NCI-H1417 treated with DMSO at 0.1 percent for 48 hours (cell line): ENCODE measurements at regions not wholly inside any gene's neighbourhood (a gene's known extent, or its start where the extent isn't known, plus 50 kb on each side); places are given as distances from the start of the nearest gene placed in this dataset.

Experiments
- DNase-seq: peaks from one replicate; lab custom pipeline; 2025; lab: John Stamatoyannopoulos, UW

DNA sequence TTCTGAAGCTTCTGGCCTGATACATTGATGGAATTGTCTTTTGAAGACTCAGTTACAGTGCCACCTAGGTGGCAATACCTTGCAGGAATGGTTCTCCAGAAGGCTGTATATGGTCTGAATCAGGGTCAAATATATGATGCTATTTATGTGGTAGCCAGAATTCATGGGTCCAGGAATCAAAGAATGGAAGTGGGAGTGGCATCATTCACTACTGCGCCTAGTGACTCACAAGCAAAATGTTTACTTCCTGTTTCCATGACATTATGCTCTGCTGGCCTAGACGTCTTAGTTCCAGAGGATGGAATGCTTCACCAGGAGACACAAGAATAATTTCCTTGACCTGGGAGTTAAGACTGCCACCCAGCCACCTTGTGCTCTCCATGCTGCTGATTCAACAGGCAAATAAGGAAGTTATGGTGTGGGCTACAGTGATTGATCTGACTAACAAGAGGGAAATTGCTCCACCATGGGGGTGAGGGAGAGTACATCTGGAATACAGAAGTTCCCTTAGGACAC, 491.8 kb downstream of the ETS1 start:
- DNase-seq = no peak

DNA sequence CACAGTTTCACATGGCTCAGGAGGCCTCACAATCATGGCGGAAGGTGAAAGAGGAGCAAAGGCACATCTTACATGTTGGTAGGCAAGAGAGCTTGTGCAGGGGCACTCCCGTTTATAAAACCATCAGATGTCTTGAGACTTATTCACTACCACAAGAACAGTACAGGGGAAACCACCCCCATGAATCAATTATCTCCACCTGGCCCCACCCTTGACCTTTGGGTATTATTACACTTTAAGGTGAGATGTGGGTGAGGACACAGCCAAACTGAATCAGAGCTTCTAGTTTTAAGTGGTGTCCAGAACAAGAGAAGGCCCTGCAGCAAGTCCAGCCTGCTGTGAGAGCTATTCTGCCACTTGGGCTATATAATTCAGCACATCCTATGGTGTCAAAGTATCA, 493.7 kb downstream of the ETS1 start:
- no peak for DNase-seq

DNA sequence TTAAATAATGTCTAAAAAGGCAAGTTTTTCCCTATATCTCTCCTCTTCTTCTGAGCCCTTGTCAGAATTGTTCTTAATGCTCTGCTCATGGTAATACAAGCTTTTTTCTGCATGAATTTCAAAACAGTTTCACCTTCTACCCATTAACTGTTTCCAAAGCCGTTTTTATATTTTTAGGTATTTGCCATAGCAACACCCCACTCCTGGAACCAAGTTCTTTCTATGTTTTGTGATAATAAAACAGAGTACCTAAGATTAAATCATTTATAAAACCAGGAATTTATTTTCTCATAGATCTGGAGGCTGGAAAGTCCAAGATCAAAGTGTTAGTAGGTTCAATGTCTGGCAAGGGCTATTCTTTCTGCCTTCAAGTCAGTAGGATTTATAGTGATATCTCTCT, 497.4 kb downstream of the ETS1 start:
- DNase-seq = no peak

DNA sequence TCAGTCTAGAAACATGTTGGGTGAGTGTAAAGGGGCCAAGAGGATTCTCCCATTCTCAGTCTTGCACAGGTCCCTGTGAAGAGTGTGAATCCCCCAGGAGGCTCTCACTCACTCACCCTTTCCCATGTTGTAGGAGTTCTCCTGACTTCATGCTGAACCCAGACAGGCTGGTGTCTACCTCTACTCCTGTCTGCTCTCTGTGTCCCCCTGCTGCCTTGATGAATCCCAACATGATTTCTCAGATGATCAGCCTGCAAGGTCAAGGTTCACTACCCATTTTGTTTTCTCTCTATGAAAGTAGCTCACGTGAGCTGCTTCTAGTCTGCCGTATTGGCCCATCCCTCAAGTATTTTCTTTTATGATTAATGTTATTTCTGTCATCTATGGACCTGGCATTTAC, 500.6 kb downstream of the ETS1 start:
- DNase-seq = no peak

DNA sequence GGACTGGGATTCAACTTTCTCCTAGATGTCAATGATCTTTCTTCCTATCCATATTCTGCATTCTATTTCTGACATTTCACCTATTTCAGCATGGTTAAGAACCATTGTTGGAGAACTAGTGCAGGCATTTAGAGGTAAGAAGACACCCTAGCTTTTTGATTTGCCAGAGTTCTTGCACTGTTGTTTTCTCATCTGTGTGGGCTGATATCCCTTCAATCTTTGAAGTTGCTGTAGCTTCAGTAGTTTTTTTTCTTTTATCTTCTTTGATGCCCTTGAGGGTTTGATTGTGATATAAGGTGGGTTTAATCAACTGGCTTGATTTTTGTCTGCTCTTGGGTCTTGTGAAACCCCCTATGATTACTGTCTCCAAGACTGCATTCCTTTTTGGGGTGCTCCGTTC, 502.1 kb downstream of the ETS1 start:
- DNase-seq = no peak

DNA sequence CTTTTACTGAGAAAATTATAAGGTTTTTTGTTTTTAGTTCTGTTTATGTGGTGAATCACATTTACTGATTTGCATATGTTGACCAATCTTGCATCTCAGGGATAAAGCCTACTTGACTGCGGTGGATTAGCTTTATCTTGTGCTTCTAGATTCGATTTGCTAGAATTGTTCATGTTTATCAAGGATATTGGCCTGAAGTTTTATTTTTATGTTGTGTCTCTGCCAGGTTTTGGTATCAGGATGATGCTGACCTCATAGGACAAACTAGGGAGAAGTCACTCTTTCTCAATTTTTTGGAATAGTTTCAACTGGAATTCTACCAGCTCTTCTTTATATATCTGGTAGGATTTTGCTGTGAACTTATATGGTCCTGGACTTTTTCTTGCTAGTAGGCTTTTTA, 504.8 kb downstream of the ETS1 start:
- DNase-seq = no peak

DNA sequence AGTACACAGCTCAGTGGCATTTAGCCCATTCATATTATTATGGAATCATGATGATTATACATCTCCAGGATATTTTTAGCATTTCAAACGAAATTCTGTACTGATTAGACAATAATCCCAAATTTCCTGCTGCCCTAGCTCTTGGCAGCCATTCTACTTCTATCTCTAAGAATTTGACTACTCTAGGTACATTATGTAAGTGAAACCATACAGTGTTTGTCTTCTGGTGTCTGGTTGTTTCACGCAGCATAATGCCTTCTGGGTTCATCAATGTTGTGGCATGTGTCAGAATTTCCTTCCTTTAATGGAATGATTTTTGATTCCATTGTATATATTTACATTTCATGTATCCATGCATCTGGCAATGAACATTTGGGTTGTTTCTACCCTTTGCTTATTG, 517.7 kb downstream of the ETS1 start:
- DNase-seq = no peak

DNA sequence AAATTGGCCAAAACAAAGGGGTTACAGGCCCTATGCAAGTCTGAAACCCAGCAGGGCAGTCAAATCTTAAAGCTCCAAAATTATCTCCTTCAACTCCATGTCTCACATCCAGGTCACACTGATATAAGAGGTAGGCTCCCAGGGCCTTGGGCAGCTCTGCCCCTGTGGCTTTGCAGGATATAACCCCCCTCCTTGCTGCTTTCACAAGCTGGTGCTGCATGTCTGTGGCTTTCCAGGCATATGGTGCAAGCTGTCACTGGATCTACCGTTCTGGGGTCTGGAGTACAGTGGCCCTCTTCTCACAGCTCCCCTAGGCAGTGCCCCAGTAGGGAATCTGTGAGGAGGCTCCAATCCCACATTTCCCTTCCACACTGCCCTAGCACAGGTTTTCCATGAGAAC, 519.6 kb downstream of the ETS1 start:
- no peak for DNase-seq

DNA sequence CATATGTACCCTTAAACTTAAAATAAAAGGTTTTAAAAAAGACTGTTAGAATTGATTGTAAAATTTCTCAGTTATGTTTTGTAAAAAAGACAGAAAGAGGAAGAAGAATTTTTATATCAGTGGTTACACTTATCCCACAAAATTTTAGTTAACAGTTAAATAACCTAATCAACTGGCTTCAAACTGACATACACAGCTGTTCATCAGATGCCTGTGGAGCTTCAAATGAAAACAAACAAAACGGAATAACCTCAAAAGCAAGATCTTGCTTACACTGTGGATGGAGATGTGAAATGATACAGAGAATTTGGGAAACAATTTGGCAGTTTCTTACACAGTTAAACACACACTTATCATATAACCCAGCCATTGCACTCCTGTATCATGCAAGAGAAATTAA, 521.0 kb downstream of the ETS1 start:
- DNase-seq = no peak

DNA sequence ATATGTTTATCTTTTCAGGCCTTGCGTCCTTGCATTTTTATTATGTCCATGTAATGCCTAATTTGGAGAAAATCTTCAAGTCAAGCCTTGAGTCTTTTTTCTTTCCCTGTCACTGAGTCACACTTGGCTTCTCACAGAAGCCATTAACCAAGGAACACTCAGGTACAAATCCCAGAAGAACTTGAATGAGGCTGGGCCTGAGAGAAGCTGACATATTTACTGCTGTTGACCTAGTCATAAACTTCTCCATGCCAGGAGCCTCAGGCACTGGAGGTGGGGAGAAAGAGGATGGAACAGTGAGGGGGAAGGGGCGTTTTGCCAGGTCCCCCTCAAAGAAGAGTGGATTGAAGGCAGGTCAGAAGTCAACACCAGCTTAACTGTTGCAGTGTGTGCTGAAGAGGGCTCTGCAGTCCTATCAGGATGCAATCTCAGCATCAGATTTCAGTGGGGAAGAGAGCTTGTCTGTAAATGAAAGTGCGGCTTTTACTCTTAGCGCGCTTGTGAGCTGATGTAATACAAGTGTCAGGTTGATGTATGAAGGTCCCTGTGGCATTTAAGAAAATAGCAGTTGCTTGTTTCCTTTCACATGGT, 526.0 kb downstream of the ETS1 start:
- DNase-seq = no peak

DNA sequence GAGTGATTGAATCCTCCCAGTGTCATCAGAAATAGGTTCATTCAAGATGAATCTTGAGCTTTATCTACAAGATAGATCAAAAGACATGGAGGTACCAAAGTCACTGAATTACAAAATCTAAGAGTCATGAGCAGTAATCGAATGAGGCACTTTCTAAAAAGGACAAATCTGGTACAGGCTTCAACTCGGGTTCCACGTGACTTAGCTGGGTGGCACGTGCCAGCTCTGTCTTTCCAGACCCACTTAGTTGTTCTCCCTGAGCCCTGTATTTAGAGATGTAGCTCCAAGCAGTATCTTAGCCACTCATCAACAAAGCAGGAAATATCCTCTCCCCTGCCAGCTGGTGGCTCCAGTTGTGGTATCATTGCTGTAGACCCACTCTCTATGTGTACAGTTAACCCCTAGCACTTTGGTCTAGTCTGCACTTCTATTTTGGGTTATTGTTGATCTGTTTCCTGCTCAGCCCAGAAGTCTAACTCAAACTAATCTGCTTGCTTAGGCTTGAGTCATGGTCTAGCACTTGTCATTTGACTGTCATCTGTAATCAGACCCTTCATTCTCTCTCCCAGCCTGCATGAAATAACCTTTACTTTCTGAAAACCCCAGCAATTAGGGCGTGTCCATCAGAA, 528.7 kb downstream of the ETS1 start:
- no peak for DNase-seq

DNA sequence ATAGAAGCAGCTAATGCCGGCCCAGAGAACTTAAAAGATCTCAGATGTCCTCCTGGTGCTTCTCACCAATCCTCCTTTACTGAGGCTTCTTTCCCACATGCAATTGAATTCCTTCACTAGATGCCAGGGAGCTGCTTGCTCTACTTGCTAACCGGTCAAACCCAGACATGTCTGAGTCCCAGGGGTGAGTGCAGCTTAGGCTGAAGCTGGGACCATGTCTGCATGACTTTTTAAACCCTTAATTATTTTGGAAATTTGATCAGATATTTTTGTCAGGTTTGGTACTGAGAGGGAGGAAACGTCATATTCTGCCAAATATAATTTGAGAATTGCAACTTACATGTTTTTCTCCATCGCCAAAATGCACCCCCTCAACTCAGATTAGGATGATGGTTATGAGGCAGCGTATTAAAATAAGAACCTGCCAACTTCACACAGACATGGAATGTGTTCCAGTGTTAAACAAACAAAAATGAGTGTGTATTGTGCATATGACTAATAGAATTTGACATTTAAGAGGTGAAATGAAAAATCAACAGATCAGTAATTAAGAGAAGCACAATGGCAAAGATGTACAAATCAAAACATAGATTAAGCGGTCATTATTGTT, 529.5 kb downstream of the ETS1 start:
- DNase-seq = no peak

DNA sequence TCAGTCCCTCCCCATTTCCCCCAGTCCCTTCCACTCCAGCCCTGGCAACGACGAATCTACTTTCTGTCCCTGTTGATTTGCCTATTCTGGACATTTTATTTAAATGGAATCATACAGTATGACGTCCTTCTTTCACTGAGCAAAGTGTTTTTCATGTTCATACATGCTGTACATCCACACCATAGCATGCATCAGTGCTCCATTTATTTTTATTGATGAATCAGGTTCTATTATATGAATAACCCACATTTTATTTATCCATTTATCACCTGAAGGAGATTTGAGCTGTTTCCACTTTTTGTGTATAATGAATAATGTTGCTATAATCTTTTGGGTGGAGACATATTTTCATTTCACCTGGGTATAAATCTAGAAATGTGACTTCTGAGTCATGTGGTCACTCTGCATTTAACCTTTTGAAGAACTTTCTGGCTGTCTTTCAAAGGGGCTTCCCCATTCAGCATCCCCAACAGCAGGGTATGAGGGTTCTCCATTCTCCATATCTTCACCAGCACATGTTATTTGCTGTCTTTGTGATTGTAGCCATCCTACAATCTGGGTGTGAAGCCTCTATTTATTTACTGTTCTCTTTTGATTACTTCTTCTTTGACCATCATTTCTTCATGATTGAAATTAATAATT, 531.7 kb downstream of the ETS1 start:
- DNase-seq = no peak

DNA sequence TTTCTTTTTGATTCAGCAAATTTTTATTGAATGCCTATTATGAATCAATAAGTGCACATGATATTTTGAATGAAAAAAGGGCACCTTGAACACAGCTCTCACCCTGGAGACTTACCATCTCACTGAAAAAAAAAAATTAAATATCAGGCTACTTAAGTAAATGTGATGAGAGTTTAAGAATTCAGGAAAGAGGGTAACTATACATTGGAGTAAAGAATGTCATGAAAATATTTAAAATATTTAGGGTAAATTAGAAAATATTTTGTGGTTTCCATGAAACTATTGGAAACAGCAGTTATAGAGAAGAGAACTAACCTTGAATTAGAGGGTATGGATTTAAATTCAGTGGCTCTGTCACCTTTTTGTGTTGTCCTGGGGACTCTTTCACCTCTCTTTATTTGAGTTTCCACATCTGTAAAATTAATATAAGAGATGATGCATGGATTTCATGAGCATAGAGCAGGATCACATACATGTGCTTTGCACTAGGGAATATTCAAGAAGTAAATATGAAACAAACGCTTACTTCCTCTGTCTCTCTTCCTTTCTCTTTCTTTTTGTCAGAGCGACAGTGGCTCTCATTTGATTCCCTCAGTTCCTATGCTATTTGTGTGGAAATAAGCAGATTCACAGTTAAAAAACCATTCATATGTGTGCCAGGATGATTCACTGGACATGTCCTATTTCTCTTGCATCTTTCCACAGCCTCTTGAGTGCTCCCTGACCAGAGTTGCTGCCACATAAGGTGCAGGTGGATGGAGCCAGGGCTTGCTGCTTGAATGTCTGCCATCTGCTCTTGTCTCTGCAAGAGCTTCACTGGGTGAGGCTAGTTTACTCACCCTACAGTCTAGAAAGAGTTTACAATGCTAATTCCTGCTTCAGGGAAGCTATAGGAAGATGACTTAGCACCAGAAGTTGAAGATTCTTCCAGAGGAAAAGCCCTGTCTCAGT, 533.1 kb downstream of the ETS1 start:
- no peak for DNase-seq

DNA sequence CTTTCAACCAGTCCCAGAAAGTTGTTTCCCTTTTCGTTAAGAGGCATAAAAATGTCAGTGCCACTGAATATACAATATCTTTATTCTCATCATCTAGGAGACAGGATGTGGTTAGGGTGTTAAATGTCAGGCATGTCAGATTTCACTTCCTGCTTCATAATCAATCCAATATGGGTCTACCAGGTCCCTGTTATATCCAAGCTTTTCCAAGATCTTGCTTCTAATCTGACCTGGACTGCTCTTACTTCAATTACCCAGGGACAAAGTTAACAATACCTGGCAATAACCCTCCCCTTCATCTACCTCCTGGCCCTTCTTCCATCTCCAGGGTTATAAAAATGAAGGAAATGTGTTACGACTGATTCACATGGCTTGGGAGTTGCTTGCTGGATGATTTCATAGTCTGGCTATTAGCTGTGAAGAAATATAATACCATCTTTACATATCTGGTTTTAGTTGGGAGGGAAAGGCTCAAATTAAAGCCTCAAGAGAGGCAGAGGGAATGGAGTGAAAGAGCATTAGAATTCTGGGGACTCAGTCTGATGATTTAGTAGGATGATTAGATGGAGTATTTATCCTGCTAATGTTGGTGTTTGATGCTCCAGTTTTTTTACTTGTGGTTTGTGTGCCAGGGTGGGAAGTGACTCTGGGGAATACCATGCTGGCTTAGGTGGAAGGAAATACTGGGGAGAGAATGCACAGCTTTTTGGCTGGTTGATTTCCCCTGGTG, 534.3 kb downstream of the ETS1 start:
- no peak for DNase-seq

DNA sequence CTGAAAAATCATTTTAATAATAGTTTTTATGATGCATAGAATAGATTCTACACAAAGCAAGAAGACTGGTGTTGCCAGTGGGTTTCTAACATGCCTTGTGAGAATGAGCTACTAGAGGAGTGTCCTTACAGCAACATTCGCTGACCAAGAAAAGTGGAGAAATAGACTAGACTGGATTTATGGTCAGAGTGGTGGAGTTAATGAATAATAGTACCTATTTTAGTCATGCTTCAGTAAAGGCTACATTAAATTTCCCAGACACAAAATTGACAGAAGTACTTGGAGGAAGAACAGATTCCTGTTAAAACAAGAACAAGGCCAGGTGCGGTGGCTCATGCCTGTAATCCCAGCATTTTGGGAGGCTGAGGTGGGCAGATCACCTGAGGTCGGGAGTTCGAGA, 539.2 kb downstream of the ETS1 start:
- DNase-seq = no peak

DNA sequence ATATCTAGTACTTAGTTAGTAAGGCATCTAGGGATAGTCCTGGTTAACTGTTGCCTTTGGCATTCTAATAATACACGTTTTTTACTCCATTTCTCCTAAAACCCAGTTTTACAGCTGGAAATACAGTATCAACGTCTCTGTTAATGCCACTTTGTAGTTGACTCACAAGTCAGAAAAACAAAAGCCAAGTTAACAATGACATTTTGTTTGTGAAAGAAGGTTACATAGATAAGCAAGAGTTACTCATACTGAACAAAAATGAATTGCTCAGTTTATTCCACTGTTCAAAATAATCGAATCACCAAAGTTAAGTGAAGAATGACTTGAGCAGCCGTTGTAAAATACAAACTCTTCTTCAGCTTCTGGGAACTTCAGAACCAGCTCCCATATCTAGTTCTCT, 540.3 kb downstream of the ETS1 start:
- no peak for DNase-seq

DNA sequence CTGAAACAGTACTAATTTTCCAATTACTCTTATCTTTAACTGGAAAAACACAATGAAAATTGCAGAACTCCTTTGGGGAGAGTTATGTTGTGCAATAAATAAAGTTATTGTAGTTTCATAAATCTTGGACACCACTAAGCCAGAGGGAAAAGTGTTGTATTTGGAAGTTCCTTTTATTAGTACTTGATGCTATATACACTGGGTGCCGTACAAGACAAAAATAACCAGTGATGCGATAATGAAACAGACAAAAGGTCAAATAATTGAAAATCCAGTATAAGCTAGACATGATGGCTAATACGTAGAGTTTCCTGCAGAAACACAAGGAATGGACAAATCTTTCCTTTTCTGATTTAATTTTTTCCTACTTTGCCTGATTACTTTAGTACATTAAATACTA, 541.1 kb downstream of the ETS1 start:
- DNase-seq = no peak

DNA sequence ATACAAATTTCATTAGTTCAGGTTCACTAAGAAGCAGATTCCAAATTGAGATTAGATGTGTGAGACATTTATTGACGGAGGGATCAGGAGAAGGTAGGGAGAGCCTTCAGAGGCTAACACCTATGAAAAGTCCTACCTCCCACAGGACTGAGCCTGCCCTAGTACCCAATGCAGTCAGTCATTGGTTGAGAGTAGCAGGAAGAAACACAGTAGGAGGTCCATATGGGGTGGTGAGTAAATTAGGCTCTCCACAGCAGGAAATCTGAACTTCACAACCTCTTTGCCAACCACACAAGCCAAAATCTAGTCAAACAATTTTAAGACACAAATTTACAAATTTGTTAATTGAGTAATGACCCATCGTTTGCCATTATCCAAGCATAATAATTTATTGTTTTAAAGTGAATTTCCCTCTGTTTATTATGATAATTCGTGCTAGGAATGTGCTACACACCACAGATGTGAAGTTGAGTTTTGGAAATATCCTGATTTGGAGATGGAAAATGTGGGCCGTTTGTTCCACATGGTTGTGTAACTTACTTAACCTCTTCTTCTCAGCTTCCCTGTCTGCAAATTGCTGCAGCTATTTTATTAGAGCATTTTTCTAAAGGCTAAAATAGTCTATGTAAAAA, 542.1 kb downstream of the ETS1 start:
- no peak for DNase-seq

DNA sequence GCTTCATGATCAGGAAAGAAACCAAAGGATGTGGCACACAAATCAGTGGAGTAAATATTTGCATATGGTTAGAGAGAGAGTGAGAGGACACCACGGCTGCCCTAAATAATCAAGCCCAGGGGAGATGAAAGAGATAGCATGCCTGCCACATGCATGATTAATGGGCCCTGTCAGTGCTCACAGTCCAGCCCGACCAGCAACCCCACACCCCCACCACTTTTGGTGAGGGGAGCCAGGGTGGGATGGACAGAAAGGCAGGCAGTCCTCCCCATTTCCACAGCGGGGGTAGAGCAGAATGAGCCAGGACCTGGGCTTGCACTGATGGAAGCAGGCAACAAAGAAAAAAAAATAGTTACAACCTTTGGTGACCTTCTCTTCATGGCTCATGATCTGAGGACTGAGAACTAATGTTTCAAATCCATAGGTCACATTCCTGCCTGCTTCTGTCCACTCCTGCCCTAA, 545.0 kb downstream of the ETS1 start:
- no peak for DNase-seq

DNA sequence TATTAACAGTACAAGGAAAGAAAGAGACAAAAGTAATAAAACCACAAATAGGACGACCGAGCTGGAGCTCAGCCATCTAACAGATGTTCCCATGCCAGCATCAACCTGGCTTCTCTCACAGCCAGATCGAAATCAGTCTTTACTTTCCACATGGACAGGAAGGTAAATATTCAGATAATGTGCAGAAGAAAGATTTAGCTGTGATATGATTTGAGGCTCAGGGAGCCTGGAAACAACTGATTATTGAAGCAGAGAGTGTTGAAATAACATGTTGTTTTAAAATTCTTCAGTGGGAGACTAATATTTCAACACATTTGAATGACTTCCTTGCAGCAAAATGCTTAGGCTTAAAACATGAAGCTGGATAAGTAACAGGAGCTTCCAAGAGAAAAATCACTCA, 546.8 kb downstream of the ETS1 start:
- no peak for DNase-seq
